ENCODE measurements at regions not wholly inside any gene's neighbourhood (a gene's known extent, or its start where the extent isn't known, plus 50 kb on each side); places are given as distances from the start of the nearest gene placed in this dataset.

DNA sequence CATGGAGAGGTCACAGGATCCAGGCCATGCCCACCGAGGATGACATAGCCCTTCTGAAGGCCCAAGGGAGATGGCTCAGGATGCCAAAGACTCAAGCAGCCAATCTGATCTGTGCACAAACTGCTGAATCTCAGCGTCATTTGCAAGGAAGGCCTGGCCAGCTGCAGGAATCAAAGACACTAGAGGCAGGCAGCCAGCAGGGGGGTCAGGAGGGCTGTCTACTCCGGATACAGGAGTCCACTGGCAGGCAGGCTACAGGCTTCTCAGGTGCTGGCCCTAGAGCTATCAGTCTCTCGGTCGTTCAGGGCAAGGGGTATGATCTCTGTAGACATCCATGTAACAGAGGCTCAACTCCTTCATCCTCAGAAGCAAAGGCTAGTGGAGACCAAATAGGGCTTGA, 1735.3 kb downstream of the TP53TG3F start:
- no peak overlapping the region for H3K27ac ChIP-seq
- no peak overlapping the region for H3K4me3 ChIP-seq
- TF ChIP-seq, protein P1, sequence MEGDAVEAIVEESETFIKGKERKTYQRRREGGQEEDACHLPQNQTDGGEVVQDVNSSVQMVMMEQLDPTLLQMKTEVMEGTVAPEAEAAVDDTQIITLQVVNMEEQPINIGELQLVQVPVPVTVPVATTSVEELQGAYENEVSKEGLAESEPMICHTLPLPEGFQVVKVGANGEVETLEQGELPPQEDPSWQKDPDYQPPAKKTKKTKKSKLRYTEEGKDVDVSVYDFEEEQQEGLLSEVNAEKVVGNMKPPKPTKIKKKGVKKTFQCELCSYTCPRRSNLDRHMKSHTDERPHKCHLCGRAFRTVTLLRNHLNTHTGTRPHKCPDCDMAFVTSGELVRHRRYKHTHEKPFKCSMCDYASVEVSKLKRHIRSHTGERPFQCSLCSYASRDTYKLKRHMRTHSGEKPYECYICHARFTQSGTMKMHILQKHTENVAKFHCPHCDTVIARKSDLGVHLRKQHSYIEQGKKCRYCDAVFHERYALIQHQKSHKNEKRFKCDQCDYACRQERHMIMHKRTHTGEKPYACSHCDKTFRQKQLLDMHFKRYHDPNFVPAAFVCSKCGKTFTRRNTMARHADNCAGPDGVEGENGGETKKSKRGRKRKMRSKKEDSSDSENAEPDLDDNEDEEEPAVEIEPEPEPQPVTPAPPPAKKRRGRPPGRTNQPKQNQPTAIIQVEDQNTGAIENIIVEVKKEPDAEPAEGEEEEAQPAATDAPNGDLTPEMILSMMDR (IDR thresholded peaks at IDR 0.05 in 4 of 5, conservative IDR thresholded peaks at IDR 0.05 in 1 of 5): no peak
- TF ChIP-seq POLR2A (IDR thresholded peaks at IDR 0.05): no peak
- no peaks in the 10 kb centered on the region for H3K27me3 ChIP-seq
- no peaks in the 10 kb centered on the region for H3K36me3 ChIP-seq
- intact Hi-C loops (cut with DNase I; ENCODE audit: low total_unique reads): no loop called here
- H3K4me1 ChIP-seq: no peaks in the 10 kb centered on the region
- in situ Hi-C loops (cut with MboI; ENCODE audit: low sequenced_read_pairs in 4 of 4): no loop called here
- DNase-seq: no peak
- no peak for ATAC-seq
- no peaks in the 10 kb centered on the region for H3K9me3 ChIP-seq

DNA sequence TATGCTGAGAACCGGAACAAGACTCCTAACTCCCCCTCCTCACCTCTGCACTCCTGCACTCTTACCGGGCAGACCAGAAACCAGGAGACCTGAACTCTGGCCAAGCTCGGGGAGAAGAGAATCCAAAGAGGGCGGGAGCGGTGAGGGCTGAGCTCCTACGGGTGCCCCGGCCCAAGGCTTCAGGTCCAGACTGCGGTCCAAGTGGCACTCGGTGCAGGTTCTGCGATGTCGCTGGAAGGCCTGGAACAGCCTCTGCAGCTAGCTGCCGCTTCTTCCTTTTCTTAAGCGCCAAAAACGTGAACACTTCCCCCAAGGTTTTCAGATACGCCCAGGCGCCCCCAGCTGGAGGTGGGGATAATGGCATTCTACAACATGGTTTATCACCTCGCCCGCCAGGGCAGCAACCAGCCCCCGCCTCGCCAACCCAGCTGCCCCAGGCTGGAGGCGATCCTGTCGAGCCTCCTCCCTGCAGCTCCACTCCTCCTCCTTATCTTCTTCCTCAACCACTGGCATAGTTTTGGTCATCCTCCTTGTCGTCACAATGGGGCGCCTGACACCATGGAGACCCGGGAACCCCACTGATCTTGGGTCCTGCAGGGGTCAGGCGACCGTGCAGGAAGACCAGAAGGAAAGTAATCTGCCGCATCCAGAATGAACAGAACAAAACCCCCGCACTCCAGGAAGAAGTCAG, 1735.9 kb downstream of the TP53TG3F start:
- in situ Hi-C loops (cut with MboI; ENCODE audit: low sequenced_read_pairs in 4 of 4) (no loop called here), intact Hi-C loops (cut with DNase I; ENCODE audit: low total_unique reads) (no loop called here)
- Histone ChIP-seq H3K4me1 (no peaks in the 10 kb centered on the region), H3K9me3 (no peaks in the 10 kb centered on the region), H3K36me3 (no peaks in the 10 kb centered on the region), H3K27me3 (no peaks in the 10 kb centered on the region), H3K4me3 (no peak overlapping the region), H3K27ac (no peak overlapping the region)
- DNase-seq (no peak), ATAC-seq (no peak)
- TF ChIP-seq POLR2A (IDR thresholded peaks at IDR 0.05): no peak
- TF ChIP-seq, protein P1 (IDR thresholded peaks at IDR 0.05 in 4 of 5, conservative IDR thresholded peaks at IDR 0.05 in 1 of 5): no peak

DNA sequence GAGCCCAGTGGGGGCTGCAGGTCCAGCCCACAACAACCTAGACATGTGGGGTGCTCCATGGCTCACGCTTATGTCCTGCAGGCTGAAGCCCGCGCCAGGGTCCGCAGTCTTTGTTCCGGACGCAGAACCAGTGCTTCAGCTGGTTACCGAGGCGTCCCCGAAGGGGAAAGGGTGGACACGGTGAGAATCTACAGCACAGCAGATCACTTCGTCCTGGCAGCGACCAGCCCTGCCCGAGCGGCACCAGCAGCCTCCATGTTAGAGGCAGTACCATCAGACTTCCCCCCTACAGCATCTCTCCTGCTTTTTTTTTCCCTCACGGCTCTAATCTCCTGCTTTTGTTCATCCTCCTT, 1736.4 kb downstream of the TP53TG3F start:
- no peak for ATAC-seq
- no peak for TF ChIP-seq POLR2A (IDR thresholded peaks at IDR 0.05)
- TF ChIP-seq, protein P1 (IDR thresholded peaks at IDR 0.05 in 4 of 5, conservative IDR thresholded peaks at IDR 0.05 in 1 of 5): no peak
- in situ Hi-C loops (cut with MboI; ENCODE audit: low sequenced_read_pairs in 4 of 4): no loop called here

DNA sequence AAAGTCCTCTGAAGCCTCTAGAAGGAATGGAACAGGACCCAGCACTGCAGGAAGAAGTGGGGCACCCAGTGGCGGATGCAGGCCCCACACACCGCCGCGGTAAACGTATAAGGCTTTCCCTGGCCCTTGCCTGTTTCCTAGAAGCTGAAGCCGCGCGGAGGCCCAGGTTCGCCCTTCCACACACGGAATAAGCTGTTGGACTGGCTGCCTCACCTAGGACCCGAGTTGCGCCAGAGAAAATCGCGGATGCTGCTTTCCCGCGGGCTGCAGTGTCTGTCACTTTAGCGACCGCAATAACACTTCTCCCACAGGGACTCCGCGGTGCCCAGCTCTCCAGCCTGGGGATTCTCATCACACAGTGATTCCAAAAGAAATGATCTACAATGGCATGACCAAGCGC, 1736.9 kb downstream of the TP53TG3F start:
- no peaks in the 10 kb centered on the region for H3K4me1 ChIP-seq
- ATAC-seq: no peak
- no peak overlapping the region for H3K27ac ChIP-seq
- DNase-seq: no peak
- in situ Hi-C loops (cut with MboI; ENCODE audit: low sequenced_read_pairs in 4 of 4) (no loop called here), intact Hi-C loops (cut with DNase I; ENCODE audit: low total_unique reads) (no loop called here)
- H3K4me3 ChIP-seq: no peak overlapping the region
- H3K36me3 ChIP-seq: no peaks in the 10 kb centered on the region
- H3K9me3 ChIP-seq: no peaks in the 10 kb centered on the region
- TF ChIP-seq POLR2A (IDR thresholded peaks at IDR 0.05): no peak
- TF ChIP-seq, protein P1 (IDR thresholded peaks at IDR 0.05 in 4 of 5, conservative IDR thresholded peaks at IDR 0.05 in 1 of 5): no peak
- H3K27me3 ChIP-seq: no peaks in the 10 kb centered on the region

More for the DNA sequence above, 1736.4 kb downstream of the TP53TG3F start:
- no peaks in the 10 kb centered on the region for H3K4me1 ChIP-seq
- intact Hi-C loops (cut with DNase I; ENCODE audit: low total_unique reads): no loop called here
- H3K4me3 ChIP-seq: no peak overlapping the region
- no peaks in the 10 kb centered on the region for H3K36me3 ChIP-seq
- H3K9me3 ChIP-seq: no peaks in the 10 kb centered on the region
- H3K27me3 ChIP-seq: no peaks in the 10 kb centered on the region
- H3K27ac ChIP-seq: no peak overlapping the region
- DNase-seq: no peak

DNA sequence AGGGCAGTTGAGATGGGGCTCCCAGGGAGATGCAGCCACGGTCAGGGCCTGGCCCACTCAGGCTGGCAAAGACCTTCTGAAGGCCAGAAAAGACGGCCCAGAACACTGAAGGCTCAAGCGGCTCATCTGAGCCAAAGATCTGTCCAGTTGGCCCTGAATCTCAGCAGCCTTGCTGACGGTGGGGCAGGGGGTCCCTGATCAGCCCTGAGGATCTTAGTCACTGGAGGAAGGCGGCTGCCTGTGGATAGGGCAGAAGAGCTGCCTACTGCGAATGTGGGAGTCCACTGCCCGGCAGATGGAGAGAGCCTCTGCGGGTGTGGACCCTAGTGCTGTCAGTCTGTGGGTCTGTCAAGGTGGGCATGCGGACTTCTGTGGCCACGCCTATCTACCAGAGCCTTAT, 1738.2 kb downstream of the TP53TG3F start:
- no peak for TF ChIP-seq POLR2A (IDR thresholded peaks at IDR 0.05)
- no peaks in the 10 kb centered on the region for H3K4me1 ChIP-seq
- no peak overlapping the region for H3K27ac ChIP-seq
- DNase-seq: no peak
- H3K36me3 ChIP-seq: no peaks in the 10 kb centered on the region
- intact Hi-C loops (cut with DNase I; ENCODE audit: low total_unique reads): no loop called here
- in situ Hi-C loops (cut with MboI; ENCODE audit: low sequenced_read_pairs in 4 of 4): no loop called here
- no peak for ATAC-seq
- H3K4me3 ChIP-seq: no peak overlapping the region
- no peaks in the 10 kb centered on the region for H3K9me3 ChIP-seq
- no peaks in the 10 kb centered on the region for H3K27me3 ChIP-seq

Measured in gastrocnemius medialis (tissue), 4 donors.